ENCODE measurements at regions not wholly inside any gene's neighbourhood (a gene's known extent, or its start where the extent isn't known, plus 50 kb on each side); places are given as distances from the start of the nearest gene placed in this dataset.

- ATAC-seq (ENCODE audit: low read depth), result no peak
- Mint-ChIP-seq H3K4me3 (no peak overlapping the region), H3K9me3 (ENCODE audit: insufficient read depth) (no peaks in the 10 kb centered on the region), H3K27me3 (no peaks in the 10 kb centered on the region), H3K4me1 (no peaks in the 10 kb centered on the region), H3K27ac (no peak overlapping the region)
- CTCF ChIA-PET, result no interaction called here
- H3K27ac ChIP-seq (ENCODE audit: low read length in 2 of 2), result no peak overlapping the region
- H3K4me3 ChIP-seq (ENCODE audit: control extremely low read depth in 1 of 5, extremely low read depth in 1 of 5, insufficient read depth in 1 of 5, low read depth in 2 of 5, low read length in 4 of 5), result no peak overlapping the region
- H3K36me3 ChIP-seq (replicated peaks in 1 of 2; ENCODE audit: control extremely low read depth in 1 of 2, control insufficient read depth in 1 of 2, extremely low read depth in 1 of 2, insufficient read depth in 2 of 2, low read length in 1 of 2), result peaks cover 0 to 16% of the 10 kb centered on the region in 2 experiments
- H3K4me2 ChIP-seq (replicated peaks; ENCODE audit: low read depth, low read length, poor library complexity, severe bottlenecking), result no peak overlapping the region
- intact Hi-C loops (cut with micrococcal nuclease), result no loop called here
- no peaks in the 10 kb centered on the region for H3K4me1 ChIP-seq (ENCODE audit: control insufficient read depth in 2 of 2, insufficient read depth in 2 of 2, low read length in 2 of 2)
- TF ChIP-seq EZH2 (IDR thresholded peaks at IDR 0.05; ENCODE audit: borderline replicate concordance, insufficient read depth, low read depth, low read length, poor library complexity, severe bottlenecking), result no peak
- TF ChIP-seq, protein P1, sequence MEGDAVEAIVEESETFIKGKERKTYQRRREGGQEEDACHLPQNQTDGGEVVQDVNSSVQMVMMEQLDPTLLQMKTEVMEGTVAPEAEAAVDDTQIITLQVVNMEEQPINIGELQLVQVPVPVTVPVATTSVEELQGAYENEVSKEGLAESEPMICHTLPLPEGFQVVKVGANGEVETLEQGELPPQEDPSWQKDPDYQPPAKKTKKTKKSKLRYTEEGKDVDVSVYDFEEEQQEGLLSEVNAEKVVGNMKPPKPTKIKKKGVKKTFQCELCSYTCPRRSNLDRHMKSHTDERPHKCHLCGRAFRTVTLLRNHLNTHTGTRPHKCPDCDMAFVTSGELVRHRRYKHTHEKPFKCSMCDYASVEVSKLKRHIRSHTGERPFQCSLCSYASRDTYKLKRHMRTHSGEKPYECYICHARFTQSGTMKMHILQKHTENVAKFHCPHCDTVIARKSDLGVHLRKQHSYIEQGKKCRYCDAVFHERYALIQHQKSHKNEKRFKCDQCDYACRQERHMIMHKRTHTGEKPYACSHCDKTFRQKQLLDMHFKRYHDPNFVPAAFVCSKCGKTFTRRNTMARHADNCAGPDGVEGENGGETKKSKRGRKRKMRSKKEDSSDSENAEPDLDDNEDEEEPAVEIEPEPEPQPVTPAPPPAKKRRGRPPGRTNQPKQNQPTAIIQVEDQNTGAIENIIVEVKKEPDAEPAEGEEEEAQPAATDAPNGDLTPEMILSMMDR (IDR thresholded peaks at IDR 0.05), result no peak
- no peaks in the 10 kb centered on the region for H3K79me2 ChIP-seq (ENCODE audit: control insufficient read depth, insufficient read depth, low read length)
- POLR2A ChIA-PET, result no interaction called here
- no peaks in the 10 kb centered on the region for H4K20me1 ChIP-seq (ENCODE audit: control insufficient read depth, insufficient read depth, low read length, poor library complexity, severe bottlenecking)
- H3K9me3 ChIP-seq (ENCODE audit: control extremely low read depth in 1 of 3, control insufficient read depth in 2 of 3, insufficient read depth in 1 of 3, low read length in 2 of 3), result no peaks in the 10 kb centered on the region
- no peak overlapping the region for H2AFZ ChIP-seq (ENCODE audit: insufficient read depth, low read depth, low read length, poor library complexity, severe bottlenecking)
- H3K9ac ChIP-seq (ENCODE audit: low read length), result no peak overlapping the region
- no peak for DNase-seq
- no peaks in the 10 kb centered on the region for H3K27me3 ChIP-seq (replicated peaks in 1 of 4; ENCODE audit: control extremely low read depth in 1 of 4, control insufficient read depth in 3 of 4, insufficient read depth in 4 of 4, low read length in 3 of 4)
Measured at GRCh38 chr21:24444736-24445135, 1162.5 kb downstream of the MRPL39 start.

DNA sequence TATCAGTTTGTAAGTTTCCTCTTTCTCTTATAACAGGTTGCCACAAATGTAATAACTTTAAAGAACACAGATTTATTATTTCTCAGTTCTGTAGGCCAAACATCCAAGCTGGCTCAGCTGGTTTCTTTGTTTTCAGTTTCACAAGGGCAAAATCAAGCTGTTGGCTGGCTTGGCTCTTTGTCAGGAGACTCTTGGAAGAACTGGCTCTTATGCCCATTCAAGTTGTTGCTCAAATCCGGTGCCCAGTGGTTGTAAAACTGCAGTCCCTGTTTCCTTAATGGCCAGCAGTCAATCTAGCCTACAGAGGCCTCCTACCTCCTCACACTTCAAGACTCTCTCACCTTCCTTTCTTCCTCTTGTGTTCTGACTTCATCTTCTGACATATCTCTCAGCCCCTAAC is 1171.0 kb downstream of the MRPL39 start:
- Histone ChIP-seq H3K4me1 (ENCODE audit: control insufficient read depth in 2 of 2, insufficient read depth in 2 of 2, low read length in 2 of 2) (no peaks in the 10 kb centered on the region), H3K27ac (ENCODE audit: low read length in 2 of 2) (no peak overlapping the region), H4K20me1 (ENCODE audit: control insufficient read depth, insufficient read depth, low read length, poor library complexity, severe bottlenecking) (no peaks in the 10 kb centered on the region), H3K4me2 (replicated peaks; ENCODE audit: low read depth, low read length, poor library complexity, severe bottlenecking) (no peak overlapping the region), H3K4me3 (ENCODE audit: control extremely low read depth in 1 of 5, extremely low read depth in 1 of 5, insufficient read depth in 1 of 5, low read depth in 2 of 5, low read length in 4 of 5) (no peak overlapping the region), H3K9me3 (ENCODE audit: control extremely low read depth in 1 of 3, control insufficient read depth in 2 of 3, insufficient read depth in 1 of 3, low read length in 2 of 3) (peaks cover 0 to 3% (median 3%) of the 10 kb centered on the region in 3 donors), H3K9ac (ENCODE audit: low read length) (no peak overlapping the region), H2AFZ (ENCODE audit: insufficient read depth, low read depth, low read length, poor library complexity, severe bottlenecking) (no peak overlapping the region), H3K27me3 (replicated peaks in 1 of 4; ENCODE audit: control extremely low read depth in 1 of 4, control insufficient read depth in 3 of 4, insufficient read depth in 4 of 4, low read length in 3 of 4) (no peaks in the 10 kb centered on the region), H3K36me3 (replicated peaks in 1 of 2; ENCODE audit: control extremely low read depth in 1 of 2, control insufficient read depth in 1 of 2, extremely low read depth in 1 of 2, insufficient read depth in 2 of 2, low read length in 1 of 2) (peaks cover 0 to 2% of the 10 kb centered on the region in 2 experiments), H3K79me2 (ENCODE audit: control insufficient read depth, insufficient read depth, low read length) (peaks cover 11% of the 10 kb centered on the region)
- WGBS (ENCODE audit: insufficient coverage), result 86% methylated on average over 1 of the region's 1 CpG
- Mint-ChIP-seq H3K4me3 (no peak overlapping the region), H3K27ac (no peak overlapping the region), H3K4me1 (no peaks in the 10 kb centered on the region), H3K27me3 (no peaks in the 10 kb centered on the region), H3K9me3 (ENCODE audit: insufficient read depth) (peaks cover 2% of the 10 kb centered on the region)
- ChIA-PET POLR2A (no interaction called here), CTCF (no interaction called here)
- TF ChIP-seq EZH2 (IDR thresholded peaks at IDR 0.05; ENCODE audit: borderline replicate concordance, insufficient read depth, low read depth, low read length, poor library complexity, severe bottlenecking), result no peak
- TF ChIP-seq, protein P1 (IDR thresholded peaks at IDR 0.05), result no peak
- ATAC-seq (ENCODE audit: low read depth) (no peak), DNase-seq (no peak)
- intact Hi-C loops (cut with micrococcal nuclease), result no loop called here

Measured in B cell (primary cell).